Neural cell (in vitro differentiated cells): ENCODE measurements at regions not wholly inside any gene's neighbourhood (a gene's known extent, or its start where the extent isn't known, plus 50 kb on each side); places are given as distances from the start of the nearest gene placed in this dataset.

Source experiments
- H2AFZ ChIP-seq: fragments of 200-600, 300-800 bp; sonication (generic), shearing (Covaris generic); 2 replicates; pipeline ENCODE4 v1.6.0; 2014; ENCODE audit warnings: low read depth, mild to moderate bottlenecking, antibody characterized with exemption, low read length, moderate library complexity
- H3F3A ChIP-seq: fragments of 200-600 bp; shearing (Covaris generic); 2 replicates; pipeline ENCODE4 v1.6.1; 2016; ENCODE audit warnings: mild to moderate bottlenecking, moderate library complexity, mixed read lengths, antibody characterized with exemption, low read length; ENCODE audit not compliant: insufficient read depth, poor library complexity, severe bottlenecking
- H3K27ac ChIP-seq: fragments of 200-600, 300-800 bp; sonication (generic), shearing (Covaris generic); 2 replicates; pipeline ENCODE4 v1.5.1; 2014; ENCODE audit warnings: mild to moderate bottlenecking, low read length, moderate library complexity
- H3K27me3 ChIP-seq: fragments of 300-800, 200-600 bp; sonication (generic), shearing (Covaris generic); 2 replicates; pipeline ENCODE4 v1.6.0; 2014; ENCODE audit warnings: mild to moderate bottlenecking, low read depth, low read length, moderate library complexity; ENCODE audit not compliant: insufficient read depth
- H3K36me3 ChIP-seq: fragments of 300-800, 200-600 bp; sonication (generic), shearing (Covaris generic); 2 replicates; pipeline ENCODE4 v1.5.1; 2014; ENCODE audit warnings: mild to moderate bottlenecking, antibody characterized with exemption, low read length, moderate library complexity; ENCODE audit not compliant: insufficient read depth
- H3K4me2 ChIP-seq: fragments of 300-800, 200-600 bp; sonication (generic), shearing (Covaris generic); 2 replicates; pipeline ENCODE4 v1.6.0; 2014; ENCODE audit warnings: mild to moderate bottlenecking, low read length
- H3K4me3 ChIP-seq: fragments of 300-800, 200-600 bp; sonication (generic), shearing (Covaris generic); 2 replicates; pipeline ENCODE4 v1.5.1; 2014; ENCODE audit warnings: mild to moderate bottlenecking, low read length, moderate library complexity
- H3K79me2 ChIP-seq: fragments of 200-600 bp; shearing (Covaris generic); replicated peaks from 2 replicates; pipeline ENCODE4 v1.6.0; 2014; ENCODE audit warnings: mild to moderate bottlenecking, low read length, moderate library complexity; ENCODE audit not compliant: insufficient read depth
- H3K9ac ChIP-seq: fragments of 300-800, 200-600 bp; sonication (generic), shearing (Covaris generic); 2 replicates; pipeline ENCODE4 v1.6.1; 2016; ENCODE audit warnings: mild to moderate bottlenecking, low read length, mixed read lengths
- H3K9me2 ChIP-seq: fragments of 200-600 bp; shearing (Covaris generic); 2 replicates; pipeline ENCODE4 v1.6.1; 2016; ENCODE audit warnings: mild to moderate bottlenecking, low read length, mixed read lengths; ENCODE audit not compliant: insufficient read depth
- H3K9me3 ChIP-seq: fragments of 200-600, 300-800 bp; sonication (generic), shearing (Covaris generic); 2 replicates; pipeline ENCODE4 v1.6.1; 2016; ENCODE audit warnings: mild to moderate bottlenecking, mixed run types, low read length, moderate library complexity, mixed read lengths
- H4K20me1 ChIP-seq: fragments of 200-600 bp; shearing (Covaris generic); 2 replicates; pipeline ENCODE4 v1.6.1; 2016; ENCODE audit warnings: mild to moderate bottlenecking, mixed run types; ENCODE audit not compliant: insufficient read depth
- EP300 ChIP-seq: fragments of 450-650 bp; conservative IDR thresholded peaks from 2 replicates; pipeline ENCODE4 v1.6.1; 2014; ENCODE audit warnings: antibody characterized with exemption, mild to moderate bottlenecking, moderate library complexity; ENCODE audit not compliant: poor library complexity, severe bottlenecking
- EZH2 ChIP-seq: fragments of 200-600, 300-800 bp; shearing (Covaris generic), sonication (generic); IDR thresholded peaks from 2 replicates; pipeline ENCODE4 v1.6.1; 2014; ENCODE audit warnings: antibody characterized with exemption, low read length, borderline replicate concordance, mild to moderate bottlenecking; ENCODE audit not compliant: insufficient read depth, poor library complexity, severe bottlenecking
- MXI1 ChIP-seq: fragments of 450-650 bp; conservative IDR thresholded peaks from 2 replicates; pipeline ENCODE4 v1.6.1; 2014; ENCODE audit warnings: antibody characterized with exemption, mild to moderate bottlenecking; ENCODE audit not compliant: poor library complexity, severe bottlenecking
- POLR2AphosphoS5 ChIP-seq: IDR thresholded peaks from 2 replicates; pipeline ENCODE4 v1.6.1; 2012
- RAD21 ChIP-seq: fragments of 450-650 bp; conservative IDR thresholded peaks from 2 replicates; pipeline ENCODE4 v1.6.1; 2014; ENCODE audit warnings: antibody characterized with exemption, mild to moderate bottlenecking, moderate library complexity
- SMC3 ChIP-seq: fragments of 450-650 bp; conservative IDR thresholded peaks from 2 replicates; pipeline ENCODE4 v1.6.1; 2014; ENCODE audit warnings: antibody characterized with exemption, mild to moderate bottlenecking, moderate library complexity; ENCODE audit not compliant: poor library complexity
- TAF1 ChIP-seq: IDR thresholded peaks from 2 replicates; pipeline ENCODE4 v1.6.1; 2012; ENCODE audit warnings: low read depth
- TF ChIP-seq, protein P1 (sequence below): IDR thresholded peaks from 2 replicates; pipeline ENCODE4 v1.6.1; 2012; ENCODE audit warnings: borderline replicate concordance
- TF ChIP-seq, protein P2 (sequence below): fragments of 450-650 bp; IDR thresholded peaks from 2 replicates; pipeline ENCODE4 v1.5.1; 2014; ENCODE audit warnings: antibody characterized with exemption, mild to moderate bottlenecking, moderate library complexity; ENCODE audit not compliant: poor library complexity, severe bottlenecking

DNA sequence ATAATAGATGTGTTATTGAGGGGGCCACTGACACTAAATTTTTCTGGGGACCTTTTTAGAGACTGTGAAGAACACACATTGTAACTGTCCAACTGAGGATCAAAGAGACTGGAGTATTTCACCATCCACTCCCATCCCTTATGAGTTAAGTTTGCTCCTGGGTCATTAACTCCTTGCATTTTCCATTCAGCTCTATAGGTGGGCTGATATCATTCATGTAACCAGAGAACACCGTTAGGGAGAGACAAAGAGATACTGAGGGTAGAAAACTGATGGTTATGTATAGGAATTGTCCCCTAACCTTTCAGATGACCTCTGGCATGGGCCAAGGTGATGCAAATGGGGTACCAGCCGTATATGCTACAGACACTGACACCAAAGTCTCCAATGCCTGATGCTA, 142.4 kb upstream of the TLR4 start:
- Histone ChIP-seq H3K4me3 (no peak overlapping the region), H3K9me3 (no peaks in the 10 kb centered on the region), H4K20me1 (no peaks in the 10 kb centered on the region), H2AFZ (no peak overlapping the region), H3K27me3 (no peaks in the 10 kb centered on the region), H3F3A (no peaks in the 10 kb centered on the region), H3K36me3 (no peaks in the 10 kb centered on the region), H3K4me2 (no peak overlapping the region), H3K9me2 (no peaks in the 10 kb centered on the region), H3K27ac (no peak overlapping the region), H3K79me2 (no peaks in the 10 kb centered on the region), H3K9ac (no peak overlapping the region)
- TF ChIP-seq, protein P1, sequence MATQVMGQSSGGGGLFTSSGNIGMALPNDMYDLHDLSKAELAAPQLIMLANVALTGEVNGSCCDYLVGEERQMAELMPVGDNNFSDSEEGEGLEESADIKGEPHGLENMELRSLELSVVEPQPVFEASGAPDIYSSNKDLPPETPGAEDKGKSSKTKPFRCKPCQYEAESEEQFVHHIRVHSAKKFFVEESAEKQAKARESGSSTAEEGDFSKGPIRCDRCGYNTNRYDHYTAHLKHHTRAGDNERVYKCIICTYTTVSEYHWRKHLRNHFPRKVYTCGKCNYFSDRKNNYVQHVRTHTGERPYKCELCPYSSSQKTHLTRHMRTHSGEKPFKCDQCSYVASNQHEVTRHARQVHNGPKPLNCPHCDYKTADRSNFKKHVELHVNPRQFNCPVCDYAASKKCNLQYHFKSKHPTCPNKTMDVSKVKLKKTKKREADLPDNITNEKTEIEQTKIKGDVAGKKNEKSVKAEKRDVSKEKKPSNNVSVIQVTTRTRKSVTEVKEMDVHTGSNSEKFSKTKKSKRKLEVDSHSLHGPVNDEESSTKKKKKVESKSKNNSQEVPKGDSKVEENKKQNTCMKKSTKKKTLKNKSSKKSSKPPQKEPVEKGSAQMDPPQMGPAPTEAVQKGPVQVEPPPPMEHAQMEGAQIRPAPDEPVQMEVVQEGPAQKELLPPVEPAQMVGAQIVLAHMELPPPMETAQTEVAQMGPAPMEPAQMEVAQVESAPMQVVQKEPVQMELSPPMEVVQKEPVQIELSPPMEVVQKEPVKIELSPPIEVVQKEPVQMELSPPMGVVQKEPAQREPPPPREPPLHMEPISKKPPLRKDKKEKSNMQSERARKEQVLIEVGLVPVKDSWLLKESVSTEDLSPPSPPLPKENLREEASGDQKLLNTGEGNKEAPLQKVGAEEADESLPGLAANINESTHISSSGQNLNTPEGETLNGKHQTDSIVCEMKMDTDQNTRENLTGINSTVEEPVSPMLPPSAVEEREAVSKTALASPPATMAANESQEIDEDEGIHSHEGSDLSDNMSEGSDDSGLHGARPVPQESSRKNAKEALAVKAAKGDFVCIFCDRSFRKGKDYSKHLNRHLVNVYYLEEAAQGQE = no peak
- TF ChIP-seq EZH2 = no peak
- TF ChIP-seq TAF1 = no peak
- no peak for TF ChIP-seq RAD21
- TF ChIP-seq MXI1 = no peak
- TF ChIP-seq, protein P2, sequence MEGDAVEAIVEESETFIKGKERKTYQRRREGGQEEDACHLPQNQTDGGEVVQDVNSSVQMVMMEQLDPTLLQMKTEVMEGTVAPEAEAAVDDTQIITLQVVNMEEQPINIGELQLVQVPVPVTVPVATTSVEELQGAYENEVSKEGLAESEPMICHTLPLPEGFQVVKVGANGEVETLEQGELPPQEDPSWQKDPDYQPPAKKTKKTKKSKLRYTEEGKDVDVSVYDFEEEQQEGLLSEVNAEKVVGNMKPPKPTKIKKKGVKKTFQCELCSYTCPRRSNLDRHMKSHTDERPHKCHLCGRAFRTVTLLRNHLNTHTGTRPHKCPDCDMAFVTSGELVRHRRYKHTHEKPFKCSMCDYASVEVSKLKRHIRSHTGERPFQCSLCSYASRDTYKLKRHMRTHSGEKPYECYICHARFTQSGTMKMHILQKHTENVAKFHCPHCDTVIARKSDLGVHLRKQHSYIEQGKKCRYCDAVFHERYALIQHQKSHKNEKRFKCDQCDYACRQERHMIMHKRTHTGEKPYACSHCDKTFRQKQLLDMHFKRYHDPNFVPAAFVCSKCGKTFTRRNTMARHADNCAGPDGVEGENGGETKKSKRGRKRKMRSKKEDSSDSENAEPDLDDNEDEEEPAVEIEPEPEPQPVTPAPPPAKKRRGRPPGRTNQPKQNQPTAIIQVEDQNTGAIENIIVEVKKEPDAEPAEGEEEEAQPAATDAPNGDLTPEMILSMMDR = no peak
- no peak for TF ChIP-seq POLR2AphosphoS5
- no peak for TF ChIP-seq EP300
- TF ChIP-seq SMC3 = no peak

DNA sequence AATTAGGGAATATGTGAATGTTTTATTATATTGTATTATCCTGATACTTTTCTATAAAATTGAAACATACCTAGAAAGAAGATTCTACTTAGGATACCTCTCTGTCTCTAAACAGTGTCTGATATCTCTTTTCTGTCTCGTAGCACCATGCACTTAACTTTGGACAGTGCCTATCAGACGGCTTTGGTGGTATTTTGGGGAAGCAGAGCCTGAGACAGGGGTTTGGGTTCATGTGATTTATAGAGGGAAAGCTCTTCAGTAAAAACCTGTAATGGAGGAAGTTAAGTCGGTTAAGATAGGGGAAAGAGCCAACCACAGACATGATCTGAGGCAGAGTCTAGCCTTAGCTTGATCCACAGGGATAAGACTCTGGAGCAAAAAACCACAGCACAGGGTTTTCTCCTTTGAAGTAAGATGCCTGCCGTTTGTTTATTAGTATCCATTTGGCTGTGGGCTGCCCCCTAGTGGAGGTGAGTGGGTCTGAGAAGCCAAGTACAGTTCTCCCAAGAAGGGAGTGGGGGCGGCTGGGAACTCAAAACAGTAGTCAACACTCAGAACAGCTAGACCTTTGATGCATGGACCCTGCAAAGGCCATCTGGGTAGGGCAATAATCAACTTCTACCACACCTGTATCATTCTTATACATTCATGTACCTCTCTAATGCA, 141.2 kb upstream of the ASTN2 start:
- Histone ChIP-seq H3K79me2 (no peaks in the 10 kb centered on the region), H4K20me1 (no peaks in the 10 kb centered on the region), H3F3A (no peaks in the 10 kb centered on the region), H3K36me3 (no peaks in the 10 kb centered on the region), H3K9me2 (no peaks in the 10 kb centered on the region), H3K4me2 (no peak overlapping the region), H3K9ac (no peak overlapping the region), H3K27me3 (no peaks in the 10 kb centered on the region), H3K9me3 (no peaks in the 10 kb centered on the region), H3K4me3 (no peak overlapping the region), H3K27ac (no peak overlapping the region), H2AFZ (no peak overlapping the region)
- TF ChIP-seq, protein P2 = peak; percentile 30
- TF ChIP-seq, protein P1 = no peak
